ENCODE measurements at regions not wholly inside any gene's neighbourhood (a gene's known extent, or its start where the extent isn't known, plus 50 kb on each side); places are given as distances from the start of the nearest gene placed in this dataset.

DNA sequence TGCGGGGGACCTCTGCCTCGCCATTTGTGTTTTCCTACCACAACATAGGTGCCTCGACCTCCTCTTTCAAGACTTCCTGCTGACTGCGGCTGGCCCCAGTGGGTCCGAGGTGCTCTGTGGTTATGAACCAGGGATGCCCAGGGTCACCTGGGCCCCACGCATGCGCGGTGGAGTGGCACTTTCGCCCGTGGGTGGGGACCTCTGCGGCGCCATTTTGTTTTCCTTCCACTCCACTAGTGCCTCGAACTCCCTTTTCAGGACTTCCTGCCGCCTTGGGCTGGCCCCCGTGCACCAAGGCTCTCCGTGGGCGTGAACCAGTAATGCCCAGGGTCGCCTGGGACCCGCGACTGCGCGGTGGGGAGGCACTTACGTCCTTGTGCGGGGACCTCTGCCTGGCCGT, 351.6 kb downstream of the ALG10 start:
- peaks cover 10% of the 10 kb centered on the region for H3K9me3 ChIP-seq
- no peaks in the 10 kb centered on the region for H3K4me1 ChIP-seq
- H3K36me3 ChIP-seq = no peaks in the 10 kb centered on the region
- TF ChIP-seq POLR2A (IDR thresholded peaks at IDR 0.05) = no peak
- TF ChIP-seq CTCF (IDR thresholded peaks at IDR 0.05) = no peak
- no peak for TF ChIP-seq POLR2AphosphoS5 (IDR thresholded peaks at IDR 0.05; ENCODE audit: insufficient read depth in 1 of 2, low read depth in 1 of 2)
- H3K27ac ChIP-seq = no peak overlapping the region
- no peaks in the 10 kb centered on the region for H3K27me3 ChIP-seq
- intact Hi-C loops (cut with DNase I) = no loop called here
- no peak for DNase-seq (ENCODE audit: extremely low spot score in 2 of 2)
- no peak overlapping the region for H3K4me3 ChIP-seq

DNA sequence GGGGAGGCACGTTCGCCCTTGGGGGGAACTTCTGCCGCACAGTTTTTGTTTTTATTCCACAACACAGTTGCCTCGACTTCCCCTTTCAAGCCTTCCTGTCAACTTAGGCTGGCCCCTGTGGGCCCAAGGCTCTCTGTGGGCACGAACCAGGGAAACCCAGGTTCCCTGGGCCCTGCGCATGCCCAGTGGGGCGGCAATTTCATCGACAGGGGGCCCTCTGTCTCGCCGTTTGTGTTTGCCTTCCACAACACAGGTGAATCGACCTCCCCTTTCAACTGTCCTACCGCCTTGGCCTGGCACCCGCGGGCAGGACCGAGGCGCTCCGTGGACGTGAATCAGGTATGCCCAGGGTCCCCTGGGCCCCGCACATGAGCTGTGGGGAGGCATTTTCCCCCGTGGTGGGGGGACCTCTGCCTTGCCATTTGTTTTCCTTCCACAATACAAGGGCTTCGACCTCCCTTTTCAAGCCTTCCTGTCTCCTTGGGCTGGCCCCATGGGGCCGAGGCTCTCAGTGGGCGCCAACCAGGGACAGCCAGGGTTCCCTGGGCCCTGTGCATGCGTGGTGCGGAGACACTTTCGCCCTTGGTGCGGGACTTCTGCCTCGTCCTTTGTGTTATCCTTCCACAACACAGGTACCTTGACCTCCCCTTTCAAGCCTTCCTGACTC, 354.0 kb downstream of the ALG10 start:
- H3K27ac ChIP-seq = no peak overlapping the region
- H3K27me3 ChIP-seq = no peaks in the 10 kb centered on the region
- DNase-seq (ENCODE audit: extremely low spot score in 2 of 2) = no peak
- H3K9me3 ChIP-seq = peaks cover 13% of the 10 kb centered on the region
- H3K4me3 ChIP-seq = no peak overlapping the region
- intact Hi-C loops (cut with DNase I) = no loop called here
- H3K4me1 ChIP-seq = no peaks in the 10 kb centered on the region
- no peaks in the 10 kb centered on the region for H3K36me3 ChIP-seq
- TF ChIP-seq CTCF (IDR thresholded peaks at IDR 0.05) (no peak), POLR2A (IDR thresholded peaks at IDR 0.05) (no peak), POLR2AphosphoS5 (IDR thresholded peaks at IDR 0.05; ENCODE audit: insufficient read depth in 1 of 2, low read depth in 1 of 2) (no peak)

DNA sequence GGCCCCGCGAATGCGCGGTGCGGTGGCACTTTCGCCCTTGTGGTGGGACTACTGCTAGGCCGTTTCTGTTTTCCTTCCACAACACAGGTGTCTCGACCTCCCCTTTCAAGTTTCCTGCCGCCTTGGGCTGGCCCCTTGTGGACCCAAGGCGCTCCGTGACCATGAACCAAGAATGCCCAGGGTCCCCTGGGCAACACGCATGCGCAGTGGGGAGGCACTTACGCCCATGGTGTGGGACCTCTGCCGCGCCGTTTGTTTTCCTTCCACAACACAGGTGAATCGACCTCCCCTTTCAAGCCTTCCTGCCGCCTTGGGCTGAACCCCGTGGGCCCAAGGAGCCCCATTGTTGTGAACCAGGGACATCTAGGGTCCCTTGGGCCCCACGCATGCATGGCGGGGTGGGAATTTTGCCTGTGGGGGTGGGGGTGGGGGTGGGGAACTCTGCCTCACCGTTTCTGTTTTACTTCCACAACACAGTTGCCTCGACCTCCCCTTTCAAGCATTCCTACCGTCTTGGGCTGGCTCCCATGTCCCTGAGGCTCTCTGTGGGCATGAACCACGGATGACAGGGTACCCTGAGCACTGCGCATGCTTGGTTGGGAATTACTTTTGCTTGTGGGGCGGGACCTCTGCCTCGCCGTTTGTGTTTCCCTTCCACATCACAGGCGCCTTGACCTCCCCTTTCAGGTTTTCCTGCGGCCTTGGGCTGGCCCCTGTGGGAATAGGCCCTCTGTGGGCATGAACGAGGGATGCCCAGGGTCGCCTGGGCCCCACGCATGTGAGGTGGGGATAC, 355.1 kb downstream of the ALG10 start:
- Histone ChIP-seq H3K36me3 (no peaks in the 10 kb centered on the region), H3K4me1 (no peaks in the 10 kb centered on the region), H3K27ac (no peak overlapping the region), H3K4me3 (no peak overlapping the region), H3K9me3 (peaks cover 12% of the 10 kb centered on the region), H3K27me3 (no peaks in the 10 kb centered on the region)
- TF ChIP-seq POLR2AphosphoS5 (IDR thresholded peaks at IDR 0.05; ENCODE audit: insufficient read depth in 1 of 2, low read depth in 1 of 2) = no peak
- TF ChIP-seq CTCF (IDR thresholded peaks at IDR 0.05) = no peak
- no peak for TF ChIP-seq POLR2A (IDR thresholded peaks at IDR 0.05)
- intact Hi-C loops (cut with DNase I) = no loop called here
- no peak for DNase-seq (ENCODE audit: extremely low spot score in 2 of 2)

DNA sequence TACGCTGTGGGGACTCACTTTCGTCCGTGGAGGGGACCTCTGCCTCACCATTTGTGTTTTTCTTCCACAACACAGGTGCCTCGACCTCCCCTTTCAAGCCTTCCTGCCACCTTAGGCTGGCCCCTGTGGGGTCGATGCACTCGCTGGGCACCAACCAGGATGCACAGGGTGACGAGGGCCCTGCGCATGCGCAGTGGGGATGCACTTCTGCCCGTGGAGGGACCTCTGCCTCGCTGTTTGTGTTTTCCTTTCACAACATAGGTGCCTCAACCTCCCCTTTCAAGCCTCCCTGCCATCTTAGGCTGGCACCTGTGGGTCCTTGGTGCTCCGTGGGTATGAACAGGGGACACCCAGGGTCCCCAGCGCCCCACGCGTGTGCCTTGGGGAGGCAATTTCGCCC, 356.8 kb downstream of the ALG10 start:
- no peaks in the 10 kb centered on the region for H3K4me1 ChIP-seq
- H3K27ac ChIP-seq = no peak overlapping the region
- intact Hi-C loops (cut with DNase I) = no loop called here
- H3K36me3 ChIP-seq = no peaks in the 10 kb centered on the region
- H3K4me3 ChIP-seq = no peak overlapping the region
- TF ChIP-seq POLR2A (IDR thresholded peaks at IDR 0.05) = no peak
- no peak for TF ChIP-seq POLR2AphosphoS5 (IDR thresholded peaks at IDR 0.05; ENCODE audit: insufficient read depth in 1 of 2, low read depth in 1 of 2)
- no peak for TF ChIP-seq CTCF (IDR thresholded peaks at IDR 0.05)
- DNase-seq (ENCODE audit: extremely low spot score in 2 of 2) = no peak
- no peaks in the 10 kb centered on the region for H3K27me3 ChIP-seq
- H3K9me3 ChIP-seq = peaks cover 12% of the 10 kb centered on the region

DNA sequence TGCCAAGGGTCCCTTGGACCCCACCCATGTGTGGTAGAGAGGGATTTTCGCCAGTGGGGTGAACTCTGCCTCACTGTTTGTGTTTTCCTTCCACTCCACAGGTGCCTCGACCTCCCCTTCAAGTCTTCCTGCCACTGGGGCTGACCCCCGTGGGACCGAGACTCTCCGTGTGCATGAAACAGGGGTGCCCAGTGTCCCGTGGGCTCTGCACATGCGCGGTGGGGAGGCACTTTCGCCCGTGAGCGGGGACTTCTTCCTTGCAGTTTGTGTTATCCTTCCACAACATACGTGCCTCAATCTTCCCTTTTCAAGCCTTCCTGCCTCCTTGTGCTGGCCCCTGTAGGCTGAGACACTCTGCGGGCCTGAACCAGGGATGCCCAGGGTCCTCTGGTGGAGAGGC, 362.4 kb downstream of the ALG10 start:
- H3K9me3 ChIP-seq = no peaks in the 10 kb centered on the region
- TF ChIP-seq POLR2AphosphoS5 (IDR thresholded peaks at IDR 0.05; ENCODE audit: insufficient read depth in 1 of 2, low read depth in 1 of 2) (no peak), CTCF (IDR thresholded peaks at IDR 0.05) (no peak), POLR2A (IDR thresholded peaks at IDR 0.05) (no peak)
- no peak overlapping the region for H3K27ac ChIP-seq
- H3K27me3 ChIP-seq = no peaks in the 10 kb centered on the region
- H3K4me1 ChIP-seq = no peaks in the 10 kb centered on the region
- H3K4me3 ChIP-seq = no peak overlapping the region
- DNase-seq (ENCODE audit: extremely low spot score in 2 of 2) = no peak
- no peaks in the 10 kb centered on the region for H3K36me3 ChIP-seq
- intact Hi-C loops (cut with DNase I) = no loop called here

Measured in vagina (tissue), 2 donors.